GM19023 (cell line): ENCODE measurements at regions not wholly inside any gene's neighbourhood (a gene's known extent, or its start where the extent isn't known, plus 50 kb on each side); places are given as distances from the start of the nearest gene placed in this dataset.

Source experiments
- ATAC-seq: cut with Tn5 transposase; IDR thresholded peaks from one replicate; pipeline ENCODE4 v1.9.1; 2021; ENCODE audit warnings: mild to moderate bottlenecking, moderate library complexity; ENCODE audit not compliant: unreplicated experiment

GRCh38 chr18:55166260-55166598 lies 207.0 kb upstream of the CCDC68 start:
- no peak for ATAC-seq

- ATAC-seq, result no peak
Measured at GRCh38 chr18:55163550-55163949, 204.3 kb upstream of the CCDC68 start.

GRCh38 chr18:55161916-55162315 lies 202.7 kb upstream of the CCDC68 start:
- ATAC-seq, result no peak

GRCh38 chr18:55159027-55159426 lies 199.8 kb upstream of the CCDC68 start:
- ATAC-seq, result no peak

GRCh38 chr18:55158570-55158969 lies 199.3 kb upstream of the CCDC68 start:
- no peak for ATAC-seq

GRCh38 chr18:55153346-55153745 lies 194.1 kb upstream of the CCDC68 start:
- ATAC-seq, result no peak

- no peak for ATAC-seq
Measured at GRCh38 chr18:55152801-55153200, 193.5 kb upstream of the CCDC68 start.

GRCh38 chr18:55149994-55150393 lies 190.7 kb upstream of the CCDC68 start:
- ATAC-seq, result no peak

GRCh38 chr18:55147791-55148190 lies 188.5 kb upstream of the CCDC68 start:
- no peak for ATAC-seq

GRCh38 chr18:55144193-55144930 lies 185.1 kb upstream of the CCDC68 start:
- ATAC-seq, result no peak

GRCh38 chr18:55142410-55142809 lies 183.1 kb upstream of the CCDC68 start:
- no peak for ATAC-seq

GRCh38 chr18:55141318-55141717 lies 182.1 kb upstream of the CCDC68 start:
- ATAC-seq, result no peak

GRCh38 chr18:55139836-55140235 lies 180.6 kb upstream of the CCDC68 start:
- no peak for ATAC-seq

GRCh38 chr18:55139307-55139706 lies 180.0 kb upstream of the CCDC68 start:
- no peak for ATAC-seq

GRCh38 chr18:55138401-55138800 lies 179.1 kb upstream of the CCDC68 start:
- no peak for ATAC-seq

- no peak for ATAC-seq
Measured at GRCh38 chr18:55137602-55138001, 178.3 kb upstream of the CCDC68 start.

- ATAC-seq, result no peak
Measured at GRCh38 chr18:55136864-55137263, 177.6 kb upstream of the CCDC68 start.

GRCh38 chr18:55136258-55136657 lies 177.0 kb upstream of the CCDC68 start:
- no peak for ATAC-seq

- no peak for ATAC-seq
Measured at GRCh38 chr18:55133378-55133777, 174.1 kb upstream of the CCDC68 start.

GRCh38 chr18:55128437-55128836 lies 169.2 kb upstream of the CCDC68 start:
- no peak for ATAC-seq

- no peak for ATAC-seq
Measured at GRCh38 chr18:55124078-55124763, 165.0 kb upstream of the CCDC68 start.

GRCh38 chr18:55123361-55123760 lies 164.1 kb upstream of the CCDC68 start:
- no peak for ATAC-seq
